NCI-H82 (cell line): ENCODE measurements at regions not wholly inside any gene's neighbourhood (a gene's known extent, or its start where the extent isn't known, plus 50 kb on each side); places are given as distances from the start of the nearest gene placed in this dataset.
"Not testable (repeated sequence)": the region's sequence is repeated elsewhere in the genome, so short reads cannot be mapped to it uniquely, and the experiment has no call there.

ENCODE experiments used
- DNase-seq: peaks from one replicate; lab custom pipeline; 2025; lab: John Stamatoyannopoulos, UW

- DNase-seq = no peak
Observed at GRCh38 chr5:123294544-123294943, 128.7 kb downstream of the CEP120 start.

- DNase-seq = no peak
Observed at GRCh38 chr5:123289210-123289609, 134.0 kb downstream of the CEP120 start.

GRCh38 chr5:123287881-123288280, 135.3 kb downstream of the CEP120 start:
- DNase-seq = no peak

- no peak for DNase-seq
Observed at GRCh38 chr5:123286891-123287290, 136.3 kb downstream of the CEP120 start.

- peak; percentile 24 for DNase-seq
Observed at GRCh38 chr5:123285122-123286023, 137.8 kb downstream of the CEP120 start.

GRCh38 chr5:123283499-123283898, 139.7 kb downstream of the CEP120 start:
- peak; percentile 27 for DNase-seq

GRCh38 chr5:123283031-123283430, 140.2 kb downstream of the CEP120 start:
- DNase-seq = peak; percentile 18

GRCh38 chr5:123282444-123282843, 140.8 kb downstream of the CEP120 start:
- DNase-seq = no peak

- DNase-seq = not testable (repeated sequence)
Observed at GRCh38 chr5:123280854-123281253, 142.3 kb downstream of the CEP120 start.

- DNase-seq = no peak
Observed at GRCh38 chr5:123279136-123279535, 144.1 kb downstream of the CEP120 start.

- no peak for DNase-seq
Observed at GRCh38 chr5:123278284-123278683, 144.9 kb downstream of the CEP120 start.

- DNase-seq = no peak
Observed at GRCh38 chr5:123273984-123274383, 149.2 kb downstream of the CEP120 start.

GRCh38 chr5:123273095-123273494, 150.1 kb downstream of the CEP120 start:
- no peak for DNase-seq

GRCh38 chr5:123269851-123270250, 153.4 kb downstream of the CEP120 start:
- no peak for DNase-seq

- DNase-seq = peak; percentile 62
Observed at GRCh38 chr5:123269436-123269835, 153.8 kb downstream of the CEP120 start.

- DNase-seq = no peak
Observed at GRCh38 chr5:123266365-123266764, 156.8 kb downstream of the CEP120 start.

GRCh38 chr5:123265551-123265950, 157.7 kb downstream of the CEP120 start:
- no peak for DNase-seq

- peak; percentile 51 for DNase-seq
Observed at GRCh38 chr5:123264394-123264793, 158.8 kb downstream of the CEP120 start.

GRCh38 chr5:123263859-123264258, 159.3 kb downstream of the CEP120 start:
- no peak for DNase-seq

- no peak for DNase-seq
Observed at GRCh38 chr5:123262216-123262823, 160.9 kb downstream of the CEP120 start.

- peak; percentile 9 for DNase-seq
Observed at GRCh38 chr5:123261752-123262151, 161.5 kb downstream of the CEP120 start.

GRCh38 chr5:123249446-123249845, 160.4 kb downstream of the PRDM6 start:
- DNase-seq = no peak

- DNase-seq = no peak
Observed at GRCh38 chr5:123245689-123246088, 156.6 kb downstream of the PRDM6 start.
